Activated CD8-positive, alpha-beta T cell treated with anti-CD3 and anti-CD28 coated beads for 36 hours (primary cell): ENCODE measurements at regions not wholly inside any gene's neighbourhood (a gene's known extent, or its start where the extent isn't known, plus 50 kb on each side); places are given as distances from the start of the nearest gene placed in this dataset.
"Not testable (repeated sequence)": the region's sequence is repeated elsewhere in the genome, so short reads cannot be mapped to it uniquely, and the experiment has no call there.

ENCODE experiments used
- ATAC-seq: fragments of 200-7000 bp; cut with Tn5 transposase; one replicate; pipeline ENCODE4 v1.10.0; 2021; ENCODE audit warnings: mild to moderate bottlenecking, moderate library complexity
- CTCF ChIA-PET: fragments of 350-600 bp; sonication (Branson Sonifier 250); formaldehyde crosslinking; loops from one replicate; lab custom pipeline; 2021; ENCODE audit warnings: antibody characterized with exemption; lab: Charles Lee
- POLR2A ChIA-PET: fragments of 350-600 bp; sonication (Branson Sonifier 250); formaldehyde crosslinking; loops from one replicate; lab custom pipeline; 2021; ENCODE audit warnings: antibody characterized with exemption; lab: Charles Lee
- DNase-seq: peaks from one replicate; pipeline ENCODE4 v3.0.0-alpha.2; 2020
- H3K27ac Mint-ChIP-seq: one replicate; pipeline ENCODE4 v1.8.0; 2021; ENCODE audit warnings: mild to moderate bottlenecking, mixed read lengths
- H3K27me3 Mint-ChIP-seq: one replicate; pipeline ENCODE4 v1.8.0; 2021; ENCODE audit warnings: mixed read lengths
- H3K36me3 Mint-ChIP-seq: one replicate; pipeline ENCODE4 v1.8.0; 2021; ENCODE audit warnings: low read depth, mixed read lengths
- H3K4me1 Mint-ChIP-seq: one replicate; pipeline ENCODE4 v1.8.0; 2021; ENCODE audit warnings: low read depth, mixed read lengths
- H3K4me3 Mint-ChIP-seq: one replicate; pipeline ENCODE4 v1.8.0; 2021; ENCODE audit warnings: mild to moderate bottlenecking, moderate library complexity, mixed read lengths
- H3K9me3 Mint-ChIP-seq: one replicate; pipeline ENCODE4 v1.8.0; 2021; ENCODE audit warnings: mixed read lengths
- CTCF ChIP-seq: fragments of 200-600 bp; IDR thresholded peaks from one replicate; pipeline ENCODE4 v1.8.0; 2022; ENCODE audit warnings: antibody characterized with exemption, mild to moderate bottlenecking
- intact Hi-C: fragments of 100-400 bp; cut with micrococcal nuclease; formaldehyde crosslinking; loops from one replicate; pipeline ENCODE4 v1.10.0; 2022

GRCh38 chr4:26192899-26193869 lies 127.6 kb upstream of the RBPJ start:
- ChIA-PET CTCF (interaction anchor here (0.9 to 1.5 kb wide), 5 partner anchors 9 to 134 kb away, joined by 3 to 6 read pairs (median 4); no protein-coding TSS in a partner anchor), POLR2A (interaction anchor here (0.7 to 1.6 kb wide), 4 partner anchors 15 to 1108 kb away, joined by 3 to 4 read pairs (median 4); no protein-coding TSS in a partner anchor)
- no peaks in the 10 kb centered on the region for H3K27me3 Mint-ChIP-seq
- H3K27ac Mint-ChIP-seq = peak overlapping the region; percentile 89
- H3K36me3 Mint-ChIP-seq = no peaks in the 10 kb centered on the region
- ATAC-seq (peak; percentile 27), DNase-seq (peak; percentile 49)
- intact Hi-C loops = no loop called here
- peak overlapping the region; percentile 13 for H3K4me3 Mint-ChIP-seq
- H3K4me1 Mint-ChIP-seq = peaks cover 51% of the 10 kb centered on the region
- TF ChIP-seq CTCF = no peak
- no peaks in the 10 kb centered on the region for H3K9me3 Mint-ChIP-seq

DNA sequence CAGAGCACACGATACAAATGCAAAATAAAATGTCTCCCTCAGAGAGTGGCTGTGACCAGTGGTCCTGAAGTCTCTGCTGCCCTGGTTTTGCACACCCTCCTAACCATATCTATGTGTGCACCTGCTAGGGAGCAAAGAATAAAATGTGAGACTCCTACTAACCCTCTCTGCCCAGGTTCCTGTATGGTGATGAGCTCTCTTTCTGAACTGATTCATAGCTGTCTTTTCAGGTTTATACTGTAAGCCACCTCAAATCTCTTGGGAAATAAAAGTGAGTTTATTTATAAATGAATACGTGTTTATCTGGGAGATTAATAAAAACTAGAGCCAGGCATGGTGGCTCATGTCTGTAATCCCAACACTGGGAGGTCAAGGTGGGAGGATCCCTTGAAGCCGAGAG lies 126.0 kb upstream of the RBPJ start:
- Mint-ChIP-seq H3K9me3 (no peaks in the 10 kb centered on the region), H3K27ac (peak overlapping the region; percentile 89), H3K4me3 (no peak overlapping the region), H3K27me3 (no peaks in the 10 kb centered on the region), H3K4me1 (peaks cover 63% of the 10 kb centered on the region), H3K36me3 (peaks cover 2% of the 10 kb centered on the region)
- ATAC-seq (no peak), DNase-seq (no peak)
- intact Hi-C loops = no loop called here
- POLR2A ChIA-PET = interaction anchor here (1.1 to 1.5 kb wide), 4 partner anchors 18 to 125 kb away, joined by 3 to 4 read pairs (median 4); no protein-coding TSS in a partner anchor
- no peak for TF ChIP-seq CTCF
- CTCF ChIA-PET = interaction anchor here (0.7 kb wide), 1 partner anchor 12 kb away, joined by 3 read pairs; no protein-coding TSS in a partner anchor

- CTCF ChIA-PET = interaction anchor here (1.0 to 1.8 kb wide), 6 partner anchors 14 to 133 kb away, joined by 3 to 4 read pairs (median 3); no protein-coding TSS in a partner anchor
- Mint-ChIP-seq H3K27me3 (no peaks in the 10 kb centered on the region), H3K27ac (peak overlapping the region; percentile 89), H3K9me3 (peaks cover 2% of the 10 kb centered on the region), H3K36me3 (peaks cover 2% of the 10 kb centered on the region), H3K4me1 (peaks cover 63% of the 10 kb centered on the region), H3K4me3 (no peak overlapping the region)
- intact Hi-C loops = loop anchor here (2.0 kb wide), 2 partner anchors 122 kb away; no protein-coding TSS in a partner anchor
- DNase-seq (no peak), ATAC-seq (no peak)
- POLR2A ChIA-PET = interaction anchor here (1.0 to 1.8 kb wide), 4 partner anchors 9 to 127 kb away, joined by 3 to 11 read pairs (median 4); no protein-coding TSS in a partner anchor
- TF ChIP-seq CTCF = no peak
Measured at GRCh38 chr4:26196567-26196966, 124.2 kb upstream of the RBPJ start.

DNA sequence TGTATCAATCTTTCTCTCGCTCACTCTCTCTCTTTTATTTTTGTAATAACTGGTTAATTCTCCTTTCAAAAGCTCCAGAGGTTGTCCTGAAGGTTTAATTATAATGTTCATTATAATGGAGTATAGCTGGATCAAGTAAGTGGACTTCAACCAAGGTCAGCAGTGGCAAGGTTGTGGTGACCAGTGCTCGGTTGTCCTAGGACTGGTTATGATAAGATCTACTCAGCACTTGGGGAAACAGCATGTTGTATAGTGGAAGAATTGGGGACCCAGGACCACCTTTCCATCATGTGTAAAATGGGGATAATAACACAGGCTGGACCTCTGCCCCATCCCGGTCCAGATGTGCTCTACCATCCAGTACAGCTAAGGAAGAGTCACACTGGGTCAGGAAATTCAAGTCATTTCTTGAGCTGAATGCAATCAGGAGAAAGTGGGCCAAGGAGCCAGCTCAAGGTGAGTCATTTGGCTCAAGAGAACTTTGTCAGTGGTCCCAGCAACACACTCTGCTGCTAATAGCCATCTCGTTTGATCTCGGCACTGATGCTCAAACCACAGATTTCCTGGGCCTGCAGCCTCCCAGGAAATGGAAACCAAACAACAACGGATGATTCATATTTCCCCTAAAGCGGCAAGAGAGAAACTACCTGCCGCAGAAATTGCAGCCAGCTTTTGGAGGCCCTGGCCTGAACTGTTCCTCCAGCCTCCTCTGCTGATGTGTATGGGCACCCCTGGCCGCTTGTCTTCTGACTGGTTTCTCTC lies 123.6 kb upstream of the RBPJ start:
- peaks cover 63% of the 10 kb centered on the region for H3K4me1 Mint-ChIP-seq

DNA sequence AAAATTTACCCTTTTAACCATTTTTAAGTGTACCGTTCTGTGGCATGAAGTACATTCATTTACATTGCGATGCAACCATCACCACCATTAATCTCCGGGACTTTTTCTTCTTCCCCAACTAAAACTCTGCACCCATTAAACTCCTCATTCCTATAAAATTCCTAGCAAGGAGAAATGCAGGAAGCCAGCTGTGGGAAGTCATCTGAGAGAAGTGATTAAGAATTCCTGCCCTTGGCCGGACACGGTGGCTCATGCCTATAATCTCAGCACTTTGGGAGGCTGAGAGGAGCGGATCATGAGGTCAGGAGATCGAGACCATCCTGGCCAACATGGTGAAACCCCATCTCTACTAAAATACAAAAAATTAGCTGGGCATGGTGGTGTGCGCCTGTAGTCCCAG lies 121.9 kb upstream of the RBPJ start:
- DNase-seq, intact Hi-C loops, H3K9me3 Mint-ChIP-seq, ATAC-seq, H3K4me3 Mint-ChIP-seq, H3K27me3 Mint-ChIP-seq, CTCF ChIA-PET, H3K36me3 Mint-ChIP-seq: not testable (repeated sequence)
- Mint-ChIP-seq H3K27ac (peak overlapping the region; percentile 89), H3K4me1 (peaks cover 57% of the 10 kb centered on the region)
- POLR2A ChIA-PET = interaction anchor here (0.6 to 1.1 kb wide), 2 partner anchors 104 to 120 kb away, joined by 3 to 4 read pairs; no protein-coding TSS in a partner anchor

More for the DNA sequence above, 123.6 kb upstream of the RBPJ start:
- Mint-ChIP-seq H3K9me3 (peaks cover 2% of the 10 kb centered on the region), H3K27ac (peak overlapping the region; percentile 89), H3K4me3 (peak overlapping the region; percentile 38), H3K36me3 (peaks cover 2% of the 10 kb centered on the region), H3K27me3 (no peaks in the 10 kb centered on the region)
- ChIA-PET CTCF (interaction anchor here (1.0 to 1.8 kb wide), 7 partner anchors 13 to 133 kb away, joined by 3 to 4 read pairs (median 3); no protein-coding TSS in a partner anchor), POLR2A (interaction anchor here (0.7 to 1.8 kb wide), 9 partner anchors 8 to 138 kb away, joined by 3 to 11 read pairs (median 3); no protein-coding TSS in a partner anchor)
- intact Hi-C loops = loop anchor here (2.0 kb wide), 2 partner anchors 122 kb away; no protein-coding TSS in a partner anchor
- ATAC-seq (peak; percentile 88), DNase-seq (peak; percentile 86)
- TF ChIP-seq CTCF = no peak
